Activated T-helper 2 cell treated with anti-CD3 and anti-CD28 coated beads, Interferon-gamma antibody, Interleukin-2, Interleukin-4, amounts not matched to agents 10 μg/mL and 5 μg/mL and 100 μg/mL, durations not matched to agents 14 hours and 24 hours and 36 hours (primary cell): ENCODE measurements at regions not wholly inside any gene's neighbourhood (a gene's known extent, or its start where the extent isn't known, plus 50 kb on each side); places are given as distances from the start of the nearest gene placed in this dataset.

Experiments used
- DNase-seq: peaks from one replicate; pipeline ENCODE4 v3.0.0; 2021; ENCODE audit warnings: low spot score
- H3K27ac Mint-ChIP-seq: one replicate; pipeline ENCODE4 v1.8.0; 2021; ENCODE audit warnings: mixed read lengths
- H3K27me3 Mint-ChIP-seq: one replicate; pipeline ENCODE4 v1.8.0; 2021; ENCODE audit warnings: low read depth, mixed read lengths
- H3K36me3 Mint-ChIP-seq: one replicate; pipeline ENCODE4 v1.8.0; 2021; ENCODE audit warnings: low read depth, mixed read lengths
- H3K4me1 Mint-ChIP-seq: one replicate; pipeline ENCODE4 v1.8.0; 2021; ENCODE audit warnings: low read depth, mixed read lengths
- H3K4me3 Mint-ChIP-seq: one replicate; pipeline ENCODE4 v1.8.0; 2021; ENCODE audit warnings: low read depth, mild to moderate bottlenecking, moderate library complexity, mixed read lengths
- H3K9me3 Mint-ChIP-seq: one replicate; pipeline ENCODE4 v1.8.0; 2021; ENCODE audit warnings: mixed read lengths
- intact Hi-C: fragments of 100-400 bp; cut with micrococcal nuclease; formaldehyde crosslinking; loops from one replicate; pipeline ENCODE4 v1.15.1; 2023

- H3K36me3 Mint-ChIP-seq, result no peaks in the 10 kb centered on the region
- H3K4me1 Mint-ChIP-seq, result no peaks in the 10 kb centered on the region
- no peak overlapping the region for H3K27ac Mint-ChIP-seq
- no peaks in the 10 kb centered on the region for H3K9me3 Mint-ChIP-seq
- no peaks in the 10 kb centered on the region for H3K27me3 Mint-ChIP-seq
- no peak overlapping the region for H3K4me3 Mint-ChIP-seq
- intact Hi-C loops, result no loop called here
- DNase-seq, result no peak
These were observed 184.1 kb downstream of the ZIC4 start for GRCh38 chr3:147222291-147222690.

- Mint-ChIP-seq H3K27ac (no peak overlapping the region), H3K9me3 (no peaks in the 10 kb centered on the region), H3K36me3 (no peaks in the 10 kb centered on the region), H3K27me3 (no peaks in the 10 kb centered on the region), H3K4me3 (no peak overlapping the region), H3K4me1 (no peaks in the 10 kb centered on the region)
- intact Hi-C loops, result no loop called here
- DNase-seq, result no peak
These were observed 187.4 kb downstream of the ZIC4 start for GRCh38 chr3:147218965-147219364.

GRCh38 chr3:147216143-147216673 is 190.1 kb downstream of the ZIC4 start:
- intact Hi-C loops, result no loop called here

GRCh38 chr3:147215660-147216059 is 190.7 kb downstream of the ZIC4 start:
- intact Hi-C loops, result no loop called here
- Mint-ChIP-seq H3K4me3 (no peak overlapping the region), H3K9me3 (peaks cover 4% of the 10 kb centered on the region), H3K36me3 (no peaks in the 10 kb centered on the region), H3K27me3 (no peaks in the 10 kb centered on the region), H3K4me1 (no peaks in the 10 kb centered on the region), H3K27ac (no peak overlapping the region)
- no peak for DNase-seq

More at GRCh38 chr3:147216143-147216673, 190.1 kb downstream of the ZIC4 start:
- peaks cover 4% of the 10 kb centered on the region for H3K9me3 Mint-ChIP-seq
- H3K36me3 Mint-ChIP-seq, result no peaks in the 10 kb centered on the region
- no peak overlapping the region for H3K4me3 Mint-ChIP-seq
- no peaks in the 10 kb centered on the region for H3K4me1 Mint-ChIP-seq
- no peak overlapping the region for H3K27ac Mint-ChIP-seq
- DNase-seq, result no peak
- H3K27me3 Mint-ChIP-seq, result no peaks in the 10 kb centered on the region

- Mint-ChIP-seq H3K27me3 (no peaks in the 10 kb centered on the region), H3K4me1 (no peaks in the 10 kb centered on the region), H3K4me3 (no peak overlapping the region), H3K9me3 (peaks cover 4% of the 10 kb centered on the region), H3K36me3 (no peaks in the 10 kb centered on the region), H3K27ac (no peak overlapping the region)
- no peak for DNase-seq
- intact Hi-C loops, result no loop called here
These were observed 192.7 kb downstream of the ZIC4 start for GRCh38 chr3:147213633-147214032.

- H3K9me3 Mint-ChIP-seq, result peaks cover 11% of the 10 kb centered on the region
- intact Hi-C loops, result no loop called here
- no peaks in the 10 kb centered on the region for H3K36me3 Mint-ChIP-seq
- no peaks in the 10 kb centered on the region for H3K27me3 Mint-ChIP-seq
- no peak overlapping the region for H3K4me3 Mint-ChIP-seq
- H3K4me1 Mint-ChIP-seq, result no peaks in the 10 kb centered on the region
- no peak overlapping the region for H3K27ac Mint-ChIP-seq
- DNase-seq, result no peak
These were observed 195.7 kb downstream of the ZIC4 start for GRCh38 chr3:147210676-147211075.

- intact Hi-C loops, result no loop called here
- H3K36me3 Mint-ChIP-seq, result no peaks in the 10 kb centered on the region
- no peaks in the 10 kb centered on the region for H3K4me1 Mint-ChIP-seq
- no peak overlapping the region for H3K4me3 Mint-ChIP-seq
- no peaks in the 10 kb centered on the region for H3K27me3 Mint-ChIP-seq
- no peak overlapping the region for H3K27ac Mint-ChIP-seq
- no peaks in the 10 kb centered on the region for H3K9me3 Mint-ChIP-seq
- no peak for DNase-seq
These were observed 205.3 kb downstream of the ZIC4 start for GRCh38 chr3:147201086-147201485.

- Mint-ChIP-seq H3K36me3 (no peaks in the 10 kb centered on the region), H3K4me1 (no peaks in the 10 kb centered on the region), H3K9me3 (no peaks in the 10 kb centered on the region), H3K4me3 (no peak overlapping the region), H3K27me3 (no peaks in the 10 kb centered on the region), H3K27ac (no peak overlapping the region)
- no peak for DNase-seq
- intact Hi-C loops, result no loop called here
These were observed 205.8 kb downstream of the ZIC4 start for GRCh38 chr3:147200545-147200944.

GRCh38 chr3:147197739-147198138 is 208.6 kb downstream of the ZIC4 start:
- Mint-ChIP-seq H3K4me1 (no peaks in the 10 kb centered on the region), H3K27me3 (no peaks in the 10 kb centered on the region), H3K36me3 (no peaks in the 10 kb centered on the region), H3K27ac (no peak overlapping the region), H3K9me3 (no peaks in the 10 kb centered on the region), H3K4me3 (no peak overlapping the region)
- intact Hi-C loops, result no loop called here
- DNase-seq, result no peak

GRCh38 chr3:147195887-147196286 is 210.5 kb downstream of the ZIC4 start:
- Mint-ChIP-seq H3K9me3 (no peaks in the 10 kb centered on the region), H3K4me1 (no peaks in the 10 kb centered on the region), H3K4me3 (no peak overlapping the region), H3K36me3 (no peaks in the 10 kb centered on the region), H3K27me3 (no peaks in the 10 kb centered on the region), H3K27ac (no peak overlapping the region)
- intact Hi-C loops, result no loop called here
- DNase-seq, result no peak

GRCh38 chr3:147191795-147192385 is 214.5 kb downstream of the ZIC4 start:
- Mint-ChIP-seq H3K27ac (no peak overlapping the region), H3K27me3 (no peaks in the 10 kb centered on the region), H3K4me3 (no peak overlapping the region), H3K36me3 (no peaks in the 10 kb centered on the region), H3K4me1 (no peaks in the 10 kb centered on the region), H3K9me3 (no peaks in the 10 kb centered on the region)
- no peak for DNase-seq
- intact Hi-C loops, result loop anchor here (5.0 kb wide), 1 partner anchor 550 kb away; no protein-coding TSS in a partner anchor

GRCh38 chr3:147189016-147189415 is 217.3 kb downstream of the ZIC4 start:
- Mint-ChIP-seq H3K27ac (no peak overlapping the region), H3K4me1 (no peaks in the 10 kb centered on the region), H3K9me3 (no peaks in the 10 kb centered on the region), H3K4me3 (no peak overlapping the region), H3K36me3 (no peaks in the 10 kb centered on the region), H3K27me3 (no peaks in the 10 kb centered on the region)
- DNase-seq, result no peak
- intact Hi-C loops, result no loop called here

GRCh38 chr3:147187687-147188086 is 218.7 kb downstream of the ZIC4 start:
- intact Hi-C loops, result no loop called here
- no peak for DNase-seq
- H3K4me1 Mint-ChIP-seq, result no peaks in the 10 kb centered on the region
- H3K27ac Mint-ChIP-seq, result no peak overlapping the region
- no peaks in the 10 kb centered on the region for H3K36me3 Mint-ChIP-seq
- H3K27me3 Mint-ChIP-seq, result no peaks in the 10 kb centered on the region
- no peaks in the 10 kb centered on the region for H3K9me3 Mint-ChIP-seq
- H3K4me3 Mint-ChIP-seq, result no peak overlapping the region

- H3K4me3 Mint-ChIP-seq, result no peak overlapping the region
These were observed 220.6 kb downstream of the ZIC4 start for GRCh38 chr3:147185781-147186180.

More at GRCh38 chr3:147185781-147186180, 220.6 kb downstream of the ZIC4 start:
- Mint-ChIP-seq H3K9me3 (no peaks in the 10 kb centered on the region), H3K27me3 (no peaks in the 10 kb centered on the region), H3K4me1 (no peaks in the 10 kb centered on the region), H3K27ac (no peak overlapping the region), H3K36me3 (no peaks in the 10 kb centered on the region)
- intact Hi-C loops, result no loop called here
- DNase-seq, result no peak
